Chondrocyte (in vitro differentiated cells): ENCODE measurements at regions not wholly inside any gene's neighbourhood (a gene's known extent, or its start where the extent isn't known, plus 50 kb on each side); places are given as distances from the start of the nearest gene placed in this dataset.
"Not testable (repeated sequence)": the region's sequence is repeated elsewhere in the genome, so short reads cannot be mapped to it uniquely, and the experiment has no call there.

ENCODE experiments used
- DNase-seq: peaks from one replicate; pipeline ENCODE4 v3.0.0; 2021; ENCODE audit warnings: mixed read lengths, low spot score
- H3K27ac Mint-ChIP-seq: one replicate; pipeline ENCODE4 v1.8.0; 2021; ENCODE audit warnings: mild to moderate bottlenecking, moderate library complexity, mixed read lengths; ENCODE audit not compliant: unreplicated experiment
- H3K27me3 Mint-ChIP-seq: 2 replicates; pipeline ENCODE4 v1.8.0; 2021; ENCODE audit warnings: low read depth, mixed read lengths
- H3K36me3 Mint-ChIP-seq: 2 replicates; pipeline ENCODE4 v1.8.0; 2021; ENCODE audit warnings: low read depth, mixed read lengths
- H3K4me1 Mint-ChIP-seq: 2 replicates; pipeline ENCODE4 v1.8.0; 2021; ENCODE audit warnings: low read depth, mild to moderate bottlenecking, mixed read lengths
- H3K4me3 Mint-ChIP-seq: one replicate; pipeline ENCODE4 v1.8.0; 2021; ENCODE audit warnings: mild to moderate bottlenecking, moderate library complexity, mixed read lengths; ENCODE audit not compliant: unreplicated experiment
- H3K9me3 Mint-ChIP-seq: 2 replicates; pipeline ENCODE4 v1.8.0; 2021; ENCODE audit warnings: low read depth, mixed read lengths

DNA sequence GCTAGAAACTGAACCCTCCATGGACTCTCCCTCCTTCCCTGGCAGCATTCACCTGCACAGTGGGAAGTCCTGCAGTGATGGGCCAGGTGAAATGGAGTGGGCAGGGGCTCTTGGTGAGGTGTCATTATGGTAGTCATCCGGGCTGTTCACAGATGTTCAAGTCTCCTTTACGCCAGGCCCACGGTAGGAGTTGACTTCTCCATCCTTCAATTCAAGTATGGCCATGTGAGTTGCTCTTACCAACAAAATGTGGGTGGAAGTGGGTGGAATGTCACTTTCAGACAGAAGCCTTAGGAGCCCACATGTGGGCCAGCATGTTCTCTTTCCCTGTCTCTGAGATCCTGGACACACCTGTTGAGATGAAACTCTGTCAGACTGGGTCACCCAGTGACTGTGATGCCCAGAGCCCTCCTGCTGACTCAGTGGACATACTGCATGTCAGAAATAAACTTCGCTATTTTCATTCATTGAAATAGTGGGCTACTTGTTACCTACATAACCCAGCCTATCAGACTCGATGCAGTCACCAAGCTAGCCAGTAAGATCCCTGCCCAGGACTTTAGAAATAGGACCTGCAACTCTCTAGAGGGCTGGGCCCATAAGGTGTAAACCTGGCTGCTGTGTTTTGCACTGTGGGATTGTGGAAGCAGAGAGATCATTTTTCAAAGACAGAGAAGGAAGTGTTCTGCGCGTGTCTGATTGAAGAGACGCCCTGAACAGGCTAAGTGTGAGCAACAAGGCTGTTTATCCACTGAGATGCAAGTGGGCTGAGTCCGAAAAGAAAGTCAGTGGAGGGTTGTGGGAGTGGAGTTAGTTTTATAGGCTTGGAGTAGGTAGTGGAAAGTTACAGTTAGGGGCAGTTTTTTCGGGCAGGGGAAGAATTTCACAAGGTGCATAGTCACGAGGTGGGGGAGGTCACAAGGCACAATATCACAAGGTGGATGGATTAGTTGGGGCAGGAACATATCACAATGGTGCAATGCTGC is 174.4 kb downstream of the TRIM43 start:
- peaks cover 15% of the 10 kb centered on the region for H3K27me3 Mint-ChIP-seq
- not testable (repeated sequence) for H3K4me1 Mint-ChIP-seq, H3K4me3 Mint-ChIP-seq, DNase-seq, H3K27ac Mint-ChIP-seq, H3K9me3 Mint-ChIP-seq, H3K36me3 Mint-ChIP-seq

DNA sequence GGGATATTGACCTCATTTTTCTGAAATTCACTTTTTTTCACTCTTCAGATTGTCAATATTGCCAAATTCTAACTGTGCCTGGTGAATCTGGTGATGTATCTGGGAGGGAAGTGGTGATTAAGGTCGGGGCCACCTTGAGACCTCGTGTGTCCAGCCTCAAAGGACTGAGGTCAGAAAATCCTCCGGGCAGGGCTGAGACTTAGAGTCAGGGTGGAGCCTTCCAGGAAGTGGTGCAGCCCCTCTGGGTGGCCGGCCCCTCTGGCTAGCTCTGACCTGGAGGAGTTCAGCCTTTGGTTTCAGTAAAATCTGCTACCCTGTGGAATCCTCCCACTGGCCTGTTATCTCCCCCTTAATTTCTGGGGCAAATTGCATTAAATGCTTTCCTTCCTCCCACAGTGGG is 175.7 kb downstream of the TRIM43 start:
- H3K4me3 Mint-ChIP-seq, H3K9me3 Mint-ChIP-seq, DNase-seq, H3K27ac Mint-ChIP-seq, H3K4me1 Mint-ChIP-seq, H3K36me3 Mint-ChIP-seq: not testable (repeated sequence)
- H3K27me3 Mint-ChIP-seq: peaks cover 18% of the 10 kb centered on the region

DNA sequence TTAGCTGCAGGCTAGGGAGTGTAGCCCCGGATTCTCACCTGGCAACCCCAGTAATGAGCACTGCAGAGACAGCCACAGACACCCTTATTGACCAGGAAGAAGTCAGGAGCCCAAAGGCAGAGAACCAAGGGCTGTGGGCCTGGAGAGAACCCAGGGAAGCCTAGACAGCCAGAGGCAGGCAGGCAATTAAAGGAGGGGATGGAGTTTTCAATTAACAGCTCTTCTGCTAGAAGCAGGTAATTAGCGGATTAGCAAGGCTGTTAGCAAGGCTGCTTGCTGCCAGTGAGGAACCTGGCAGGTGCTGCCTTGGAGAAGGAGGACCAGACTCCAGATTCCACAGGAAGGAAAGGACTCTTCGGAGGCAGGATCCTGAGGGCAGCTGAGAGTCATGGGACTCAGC is 176.1 kb downstream of the TRIM43 start:
- H3K27me3 Mint-ChIP-seq: peaks cover 18% of the 10 kb centered on the region
- not testable (repeated sequence) for H3K27ac Mint-ChIP-seq, H3K9me3 Mint-ChIP-seq, H3K4me1 Mint-ChIP-seq, H3K36me3 Mint-ChIP-seq, H3K4me3 Mint-ChIP-seq, DNase-seq

DNA sequence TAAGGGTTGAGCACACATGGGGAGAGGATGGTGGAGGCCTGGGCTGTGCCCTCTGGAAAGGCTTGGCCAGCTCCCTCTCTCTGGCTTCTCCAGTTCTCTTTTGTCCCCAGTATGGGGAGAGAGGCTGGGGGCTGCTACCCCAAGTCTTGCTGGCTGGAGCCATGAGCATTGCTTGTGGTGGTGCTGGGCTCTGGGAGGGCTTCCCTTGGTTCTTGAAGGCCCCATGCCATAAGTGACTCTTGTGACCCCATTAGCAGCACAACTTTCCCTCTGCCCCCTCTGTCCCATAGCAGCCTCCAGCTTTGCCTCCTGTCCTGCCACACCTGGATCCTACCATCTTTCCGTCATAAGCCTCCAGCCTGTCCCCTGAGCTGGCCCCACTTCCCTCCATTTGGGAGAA is 177.5 kb downstream of the TRIM43 start:
- peaks cover 18% of the 10 kb centered on the region for H3K27me3 Mint-ChIP-seq
- not testable (repeated sequence) for H3K36me3 Mint-ChIP-seq, DNase-seq, H3K4me3 Mint-ChIP-seq, H3K27ac Mint-ChIP-seq, H3K4me1 Mint-ChIP-seq, H3K9me3 Mint-ChIP-seq

DNA sequence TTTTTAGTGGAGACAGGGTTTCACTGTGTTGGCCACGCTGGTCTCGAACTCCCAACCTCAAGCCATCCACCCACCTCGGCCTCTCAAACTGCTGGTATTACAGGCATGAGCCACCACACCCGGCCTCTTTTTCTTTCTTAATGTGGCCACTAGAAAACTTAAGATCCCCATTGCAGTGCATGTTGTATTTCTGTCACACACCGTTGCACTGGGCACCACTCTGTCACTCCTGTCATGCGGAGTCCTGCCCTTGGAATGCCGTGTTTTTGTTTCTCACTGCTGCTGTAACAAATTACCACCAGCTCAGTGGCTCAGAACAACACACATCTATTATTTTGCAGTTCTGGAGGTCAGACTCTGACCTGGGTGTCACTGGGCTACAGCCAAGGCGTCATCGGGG is 178.9 kb downstream of the TRIM43 start:
- not testable (repeated sequence) for DNase-seq, H3K36me3 Mint-ChIP-seq, H3K4me3 Mint-ChIP-seq, H3K4me1 Mint-ChIP-seq, H3K27ac Mint-ChIP-seq, H3K9me3 Mint-ChIP-seq
- peaks cover 18% of the 10 kb centered on the region for H3K27me3 Mint-ChIP-seq

DNA sequence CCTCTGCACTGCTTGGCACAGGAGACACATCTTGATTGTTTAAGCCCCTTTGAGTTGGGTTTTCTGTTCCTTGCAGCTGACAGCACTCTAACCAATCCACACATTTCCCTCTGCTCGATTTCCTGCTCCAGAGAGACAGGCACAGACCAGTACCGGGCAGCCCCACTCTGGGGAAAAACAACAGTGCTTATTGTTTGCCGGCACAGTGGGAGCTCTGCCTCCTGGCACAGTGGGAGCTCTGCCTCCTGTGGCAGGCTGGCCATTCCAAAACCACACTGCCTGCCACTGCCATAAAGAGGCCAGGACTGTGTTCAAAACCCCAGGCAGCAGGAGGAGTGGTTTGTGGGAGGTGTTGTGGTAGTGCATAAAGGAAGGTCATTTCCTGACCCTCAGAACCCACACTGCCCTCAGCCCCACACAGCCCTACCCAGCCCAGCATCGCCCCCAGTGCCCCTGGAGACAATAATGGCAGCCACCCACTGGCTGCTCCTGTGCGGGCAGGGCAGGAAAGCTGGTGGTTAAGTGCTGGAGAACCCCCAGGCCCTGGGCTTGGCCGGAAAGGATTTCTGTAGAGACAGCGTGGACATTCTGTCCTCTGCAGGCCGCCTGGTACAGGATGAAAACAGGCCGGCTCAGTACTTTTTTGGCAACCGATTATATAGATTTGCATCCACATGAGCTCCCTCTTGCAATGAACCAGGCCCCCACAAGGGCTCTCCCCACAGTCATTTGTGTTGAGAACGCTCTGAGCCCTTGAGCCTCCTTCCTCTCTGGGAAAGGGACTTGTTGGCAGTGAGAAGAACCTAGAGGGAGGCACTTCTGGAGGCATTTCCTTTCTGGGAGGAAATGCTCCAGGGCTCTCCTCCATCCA is 182.8 kb downstream of the TRIM43 start:
- not testable (repeated sequence) for H3K4me3 Mint-ChIP-seq, H3K36me3 Mint-ChIP-seq, H3K9me3 Mint-ChIP-seq, H3K4me1 Mint-ChIP-seq, H3K27me3 Mint-ChIP-seq, H3K27ac Mint-ChIP-seq, DNase-seq

DNA sequence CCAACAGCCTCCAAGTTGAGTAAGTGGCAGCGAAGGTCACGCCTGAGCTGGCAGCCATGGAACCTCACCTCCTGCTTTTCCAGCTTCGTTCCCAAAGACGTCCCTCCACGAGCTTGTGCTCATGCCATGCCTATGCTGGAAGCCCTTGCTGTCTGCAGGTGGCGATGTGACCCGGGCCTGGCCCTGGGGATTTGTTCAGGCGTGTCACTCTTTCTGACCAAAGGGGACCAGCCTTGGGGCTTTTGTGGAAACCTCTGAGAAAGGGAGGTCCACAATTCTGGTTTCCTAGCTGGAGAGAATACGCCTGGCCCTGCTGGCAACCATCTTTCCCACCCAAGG is 183.4 kb downstream of the TRIM43 start:
- H3K27me3 Mint-ChIP-seq, H3K9me3 Mint-ChIP-seq, H3K4me3 Mint-ChIP-seq, H3K27ac Mint-ChIP-seq, H3K36me3 Mint-ChIP-seq, DNase-seq, H3K4me1 Mint-ChIP-seq: not testable (repeated sequence)
